Fibroblast of lung (primary cell): ENCODE measurements at regions not wholly inside any gene's neighbourhood (a gene's known extent, or its start where the extent isn't known, plus 50 kb on each side); places are given as distances from the start of the nearest gene placed in this dataset.

Experiments
- EZH2 ChIP-seq: IDR thresholded peaks from 2 replicates; pipeline ENCODE4 v1.5.1; 2012; ENCODE audit warnings: low read length, control low read depth, mild to moderate bottlenecking; ENCODE audit errors: missing control alignments
- TF ChIP-seq, protein P1 (sequence below), 2 donors: IDR thresholded peaks in 1 of 2; conservative IDR thresholded peaks in 1 of 2; 1 replicate in 1 of 2; 2 replicates in 1 of 2; pipeline ENCODE4 v1.5.1; 2011 to 2012; ENCODE audit warnings: low read length in 2 of 2, control low read depth in 1 of 2, inconsistent platforms in 1 of 2, low read depth in 1 of 2, mild to moderate bottlenecking in 1 of 2

DNA sequence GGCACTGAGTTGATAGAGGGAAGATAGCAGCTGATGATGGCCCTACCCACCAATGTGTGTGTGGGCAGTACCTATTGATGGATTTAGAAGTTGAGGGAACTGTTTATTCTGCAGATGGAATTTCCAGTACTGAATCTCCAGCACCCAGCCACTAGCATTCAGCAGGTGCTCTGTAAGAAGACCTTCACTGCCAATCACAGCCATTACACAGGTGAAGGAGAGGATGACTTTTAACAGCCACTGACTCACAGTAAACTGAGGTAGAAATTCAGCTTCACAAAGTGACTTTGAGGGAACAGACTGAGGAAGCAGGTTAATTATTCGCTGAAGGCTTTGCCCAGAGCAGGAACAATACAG lies 107.8 kb downstream of the GGTLC2 start:
- TF ChIP-seq, protein P1, sequence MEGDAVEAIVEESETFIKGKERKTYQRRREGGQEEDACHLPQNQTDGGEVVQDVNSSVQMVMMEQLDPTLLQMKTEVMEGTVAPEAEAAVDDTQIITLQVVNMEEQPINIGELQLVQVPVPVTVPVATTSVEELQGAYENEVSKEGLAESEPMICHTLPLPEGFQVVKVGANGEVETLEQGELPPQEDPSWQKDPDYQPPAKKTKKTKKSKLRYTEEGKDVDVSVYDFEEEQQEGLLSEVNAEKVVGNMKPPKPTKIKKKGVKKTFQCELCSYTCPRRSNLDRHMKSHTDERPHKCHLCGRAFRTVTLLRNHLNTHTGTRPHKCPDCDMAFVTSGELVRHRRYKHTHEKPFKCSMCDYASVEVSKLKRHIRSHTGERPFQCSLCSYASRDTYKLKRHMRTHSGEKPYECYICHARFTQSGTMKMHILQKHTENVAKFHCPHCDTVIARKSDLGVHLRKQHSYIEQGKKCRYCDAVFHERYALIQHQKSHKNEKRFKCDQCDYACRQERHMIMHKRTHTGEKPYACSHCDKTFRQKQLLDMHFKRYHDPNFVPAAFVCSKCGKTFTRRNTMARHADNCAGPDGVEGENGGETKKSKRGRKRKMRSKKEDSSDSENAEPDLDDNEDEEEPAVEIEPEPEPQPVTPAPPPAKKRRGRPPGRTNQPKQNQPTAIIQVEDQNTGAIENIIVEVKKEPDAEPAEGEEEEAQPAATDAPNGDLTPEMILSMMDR (conservative IDR thresholded peaks at IDR 0.05 in 1 of 2, IDR thresholded peaks at IDR 0.05 in 1 of 2; ENCODE audit: low read depth in 1 of 2, low read length in 2 of 2) = no peak
- no peak for TF ChIP-seq EZH2
